Stimulated activated CD8-positive, alpha-beta memory T cell treated with anti-CD3 and anti-CD28 coated beads, Interleukin-7, amount 100 ng/mL, for 24 hours (primary cell): ENCODE measurements at regions not wholly inside any gene's neighbourhood (a gene's known extent, or its start where the extent isn't known, plus 50 kb on each side); places are given as distances from the start of the nearest gene placed in this dataset.

Source experiments
- DNase-seq: peaks from one replicate; pipeline ENCODE4 v3.0.0-alpha.2; 2020; ENCODE audit warnings: low read depth

DNA sequence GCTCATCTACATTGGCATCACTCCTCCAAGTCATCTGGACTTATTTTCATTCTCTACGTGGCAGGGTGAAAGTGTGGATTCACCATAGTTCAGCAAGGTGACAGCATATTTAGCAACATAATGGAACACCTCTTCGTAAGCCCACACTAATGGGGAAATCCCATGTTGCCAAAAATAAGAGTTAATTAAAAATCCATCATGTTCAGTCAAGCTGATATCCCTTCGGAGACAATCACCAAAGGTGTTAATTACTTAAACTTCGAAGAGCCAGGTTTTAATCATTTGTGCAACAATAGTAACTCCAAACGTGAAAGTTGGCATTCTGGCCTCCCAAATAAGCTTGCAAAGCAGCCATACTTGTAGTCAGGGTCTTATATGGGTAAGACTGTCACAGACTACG, 242.9 kb downstream of the NSG2 start:
- DNase-seq = no peak

DNA sequence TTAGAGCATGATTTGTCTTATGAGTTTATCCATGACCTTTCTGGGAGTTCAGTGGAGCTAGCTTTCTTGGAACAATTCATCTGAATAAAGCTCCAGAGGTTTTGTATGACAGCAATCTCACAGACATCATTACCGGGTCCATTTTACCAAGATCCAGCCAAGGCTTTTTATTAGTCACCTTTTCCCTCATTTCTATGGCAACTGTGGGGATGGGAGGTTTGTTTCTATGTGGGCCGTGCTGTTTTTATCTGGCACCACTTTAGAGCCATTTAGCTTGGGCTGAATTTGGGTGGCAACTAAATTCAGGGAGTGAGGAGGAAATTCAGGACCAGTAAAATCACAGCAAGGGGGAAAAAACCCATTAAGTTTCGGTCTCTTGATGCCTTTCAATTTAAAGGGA, 245.7 kb downstream of the NSG2 start:
- no peak for DNase-seq

DNA sequence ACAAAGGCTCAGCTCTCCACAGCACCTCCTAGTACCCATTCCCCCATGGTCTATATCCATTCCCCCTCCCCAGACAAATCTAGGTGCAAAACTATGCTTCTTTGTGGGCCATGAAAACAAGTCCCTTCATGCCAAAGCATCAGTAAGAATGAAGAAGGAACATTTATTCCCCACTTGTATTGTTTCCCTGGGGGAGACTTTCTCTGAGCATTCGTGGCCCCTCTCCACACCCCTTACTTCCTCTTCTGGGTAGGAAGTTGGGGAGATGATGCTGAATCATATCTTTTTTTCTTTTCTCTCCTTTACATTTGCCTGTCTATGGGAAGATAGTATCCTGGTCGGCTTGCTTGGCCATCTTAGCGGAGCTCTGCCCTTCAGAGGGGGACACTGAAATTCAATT, 246.8 kb downstream of the NSG2 start:
- no peak for DNase-seq

DNA sequence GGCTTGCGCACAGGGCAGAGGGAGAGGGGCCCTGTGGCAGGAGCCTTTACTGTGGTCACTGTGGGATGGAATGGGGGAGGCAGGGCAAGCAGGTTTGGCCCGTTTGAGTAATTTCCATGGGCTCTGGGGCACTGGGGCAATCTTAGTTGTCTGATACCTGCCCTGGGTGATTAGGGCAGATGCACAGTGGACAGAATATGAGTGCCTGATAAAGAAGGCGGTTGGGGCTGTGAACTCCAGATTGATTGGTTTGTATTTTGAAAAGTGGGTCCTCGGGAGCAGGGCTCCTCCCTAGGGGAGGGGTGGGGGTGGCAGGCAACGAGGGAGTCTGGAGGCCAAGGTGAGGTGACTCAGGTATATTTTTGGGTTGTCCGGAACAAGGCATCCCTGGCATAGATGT, 247.5 kb downstream of the NSG2 start:
- DNase-seq = no peak

DNA sequence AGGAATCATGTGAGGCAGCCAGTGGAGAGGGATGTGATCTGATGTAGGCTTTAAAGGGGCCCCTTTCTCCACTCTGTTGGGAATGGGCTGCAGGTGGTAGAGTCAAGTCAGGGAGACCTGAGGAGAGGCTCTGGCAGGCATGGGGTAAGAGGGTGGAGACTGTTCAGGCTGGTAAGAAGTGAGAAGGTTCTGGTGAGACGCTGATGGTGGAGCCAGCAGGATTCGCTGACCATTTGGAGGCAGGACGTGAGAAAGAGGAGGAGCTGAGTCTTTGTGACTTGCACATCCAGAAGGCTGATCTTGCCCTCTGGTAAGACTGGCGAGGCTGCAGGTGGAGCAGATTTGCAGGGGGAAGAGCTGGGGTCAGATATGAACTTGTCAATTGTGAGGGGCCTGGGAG, 248.0 kb downstream of the NSG2 start:
- DNase-seq = no peak

DNA sequence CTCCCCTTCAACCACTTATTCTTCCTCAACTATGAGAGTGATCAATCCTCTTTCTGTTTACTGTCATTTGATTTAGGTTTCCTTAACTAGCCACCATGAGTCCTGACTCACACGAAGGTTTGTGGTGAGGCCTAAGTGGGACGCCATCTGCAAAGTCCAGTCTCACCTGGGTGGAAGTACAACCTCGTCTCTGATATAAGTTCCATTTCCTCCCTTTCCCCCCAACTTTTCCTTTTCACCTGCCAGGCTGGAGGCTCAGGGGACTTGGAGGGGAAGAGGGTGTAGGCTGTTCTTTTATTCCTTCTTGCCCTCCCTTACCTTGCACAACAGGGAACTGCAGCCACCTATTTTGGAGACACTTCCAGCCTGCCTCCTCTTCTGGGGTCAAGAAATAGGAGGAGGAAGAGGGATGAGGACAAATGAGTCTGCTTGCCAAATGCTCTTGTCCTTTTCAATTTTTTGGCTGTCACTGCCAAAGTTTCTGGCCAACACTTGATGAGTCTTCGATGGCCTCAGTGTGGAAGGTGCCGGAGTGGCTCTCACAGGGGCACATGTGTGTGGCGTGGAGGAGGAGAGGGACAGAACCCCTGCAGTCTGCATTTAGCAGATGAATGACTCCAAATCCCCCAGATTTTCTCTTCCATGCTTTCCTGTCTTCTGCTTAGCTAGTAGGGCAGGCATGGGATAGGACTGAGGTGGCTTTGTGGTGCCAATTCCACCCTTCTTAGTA, 249.6 kb downstream of the NSG2 start:
- DNase-seq = no peak

DNA sequence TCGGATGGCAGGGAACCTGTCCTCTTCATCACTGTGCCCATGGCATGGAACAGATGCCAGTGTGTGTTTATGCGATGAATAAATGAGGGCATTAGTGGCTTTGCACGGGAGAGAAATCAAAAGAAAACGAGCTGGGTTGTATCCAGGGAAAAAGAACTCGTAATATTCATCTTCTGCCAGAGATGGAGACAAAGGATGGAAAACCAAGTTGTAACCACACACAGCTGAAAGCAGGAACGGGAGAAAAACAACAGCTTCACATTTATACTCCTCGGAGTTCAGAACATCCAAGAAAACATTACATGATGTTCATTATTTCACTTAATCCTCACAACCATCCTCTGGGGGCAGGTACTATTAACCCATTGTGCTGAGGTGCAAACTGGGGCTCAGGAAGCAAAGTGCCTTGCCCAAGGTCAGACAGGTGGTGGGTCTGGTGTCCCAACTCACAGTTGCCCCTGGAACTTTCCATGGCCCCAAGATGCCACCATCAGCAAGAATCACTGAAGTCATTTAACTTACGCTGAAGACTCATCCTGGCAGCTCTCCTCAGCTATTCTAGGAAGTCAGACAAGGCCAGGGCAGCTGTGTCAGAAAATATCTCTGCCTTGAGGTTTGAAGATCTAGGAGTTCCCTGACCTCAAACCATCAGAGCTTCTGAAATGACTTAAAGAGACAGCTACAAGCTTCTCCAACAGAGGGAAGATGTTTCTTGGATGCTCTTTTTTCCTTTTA, 250.4 kb downstream of the NSG2 start:
- DNase-seq = no peak

DNA sequence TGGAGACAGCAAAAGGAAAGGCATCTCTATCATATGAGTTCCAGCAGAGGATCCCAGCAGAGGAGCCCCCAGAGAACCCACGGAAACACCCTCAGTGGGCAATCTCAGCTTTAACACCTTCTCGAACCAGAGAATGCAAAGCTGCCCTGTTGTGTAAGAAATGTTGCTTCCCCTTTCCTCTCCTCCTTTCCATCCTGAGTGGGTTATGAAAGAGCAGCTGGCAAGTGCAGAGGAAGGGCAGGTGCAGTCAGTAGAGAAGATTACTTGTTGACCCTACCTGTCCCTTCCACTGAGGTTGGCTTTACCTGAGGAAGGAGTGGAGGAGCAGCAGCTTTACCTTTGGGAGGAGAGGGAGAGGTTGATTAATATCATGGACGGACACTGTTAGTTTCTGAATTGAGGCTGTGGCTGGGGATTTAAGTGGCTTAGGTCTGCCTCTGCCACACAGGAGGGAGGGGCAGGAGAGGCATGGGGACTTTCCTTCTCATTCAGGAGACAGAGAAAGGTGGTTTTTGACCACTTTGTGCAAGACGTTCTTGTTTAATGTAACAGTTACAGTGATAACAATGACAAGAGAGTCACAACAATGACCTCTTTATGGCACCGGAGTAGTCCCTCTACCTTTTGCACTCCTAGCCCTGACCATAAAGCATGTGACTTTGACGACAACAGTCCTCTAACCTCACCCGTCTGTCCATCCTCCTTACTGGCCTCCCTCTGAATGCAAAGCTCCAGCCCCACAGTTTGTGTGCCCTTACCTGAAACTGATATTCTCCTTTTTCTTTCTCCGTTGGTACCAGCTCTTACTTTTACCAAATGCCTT, 254.8 kb downstream of the NSG2 start:
- DNase-seq = no peak

GRCh38 chr5:174300941-174301761, 255.6 kb downstream of the NSG2 start:
- DNase-seq = no peak

GRCh38 chr5:174301848-174302625, 256.5 kb downstream of the NSG2 start:
- DNase-seq = no peak

- DNase-seq = no peak
These were observed 257.5 kb downstream of the NSG2 start for GRCh38 chr5:174303035-174303434.

DNA sequence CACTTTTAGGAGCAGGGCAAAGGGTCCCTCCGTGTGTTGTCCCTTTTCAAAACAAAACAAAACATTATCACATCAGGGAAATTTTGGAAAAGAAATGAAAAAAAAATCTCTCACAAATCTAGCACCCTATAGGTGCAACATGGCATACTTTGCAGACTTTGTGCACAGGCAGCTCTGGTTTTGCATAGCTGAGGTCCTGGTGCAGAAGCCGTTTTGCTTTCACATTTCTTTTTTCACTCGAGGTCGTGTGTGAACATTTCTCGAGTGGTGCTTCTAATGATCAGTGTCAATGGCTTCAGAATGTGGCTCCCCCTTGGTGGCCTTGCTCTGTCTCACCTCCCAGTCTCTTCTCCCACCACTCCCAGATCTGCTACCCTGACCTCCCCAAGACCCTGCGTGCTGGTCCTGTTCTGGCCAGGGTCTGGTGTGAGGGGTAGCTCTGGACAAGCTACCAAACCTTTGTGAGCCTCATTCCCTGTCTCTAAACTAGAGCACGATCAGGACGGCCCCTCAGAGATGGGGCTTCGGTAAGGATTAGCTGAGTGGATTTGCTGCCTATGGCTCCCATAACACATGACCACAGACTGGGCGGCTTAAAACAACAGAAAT, 258.0 kb downstream of the NSG2 start:
- DNase-seq = no peak

- no peak for DNase-seq
These were observed 259.8 kb downstream of the NSG2 start for GRCh38 chr5:174305241-174305681.

GRCh38 chr5:174306345-174307030, 261.0 kb downstream of the NSG2 start:
- no peak for DNase-seq

DNA sequence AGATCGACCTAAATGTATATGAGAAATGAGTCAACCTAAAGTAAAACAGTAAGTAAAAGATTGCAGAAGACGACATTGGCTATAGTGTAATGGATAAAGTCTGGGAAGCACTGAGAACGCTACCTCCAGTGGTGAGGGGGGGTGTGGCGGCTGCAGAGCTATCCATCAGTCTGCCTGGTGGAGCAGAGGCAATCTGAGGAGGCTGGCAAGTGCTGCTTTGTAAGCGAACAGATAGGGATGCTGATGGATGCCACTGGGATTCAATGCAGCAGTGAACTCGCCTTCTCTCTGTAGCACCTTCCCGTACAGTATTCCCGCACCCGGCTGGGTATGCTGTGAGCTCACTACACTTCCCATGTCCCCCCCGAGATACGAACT, 261.5 kb downstream of the NSG2 start:
- no peak for DNase-seq

DNA sequence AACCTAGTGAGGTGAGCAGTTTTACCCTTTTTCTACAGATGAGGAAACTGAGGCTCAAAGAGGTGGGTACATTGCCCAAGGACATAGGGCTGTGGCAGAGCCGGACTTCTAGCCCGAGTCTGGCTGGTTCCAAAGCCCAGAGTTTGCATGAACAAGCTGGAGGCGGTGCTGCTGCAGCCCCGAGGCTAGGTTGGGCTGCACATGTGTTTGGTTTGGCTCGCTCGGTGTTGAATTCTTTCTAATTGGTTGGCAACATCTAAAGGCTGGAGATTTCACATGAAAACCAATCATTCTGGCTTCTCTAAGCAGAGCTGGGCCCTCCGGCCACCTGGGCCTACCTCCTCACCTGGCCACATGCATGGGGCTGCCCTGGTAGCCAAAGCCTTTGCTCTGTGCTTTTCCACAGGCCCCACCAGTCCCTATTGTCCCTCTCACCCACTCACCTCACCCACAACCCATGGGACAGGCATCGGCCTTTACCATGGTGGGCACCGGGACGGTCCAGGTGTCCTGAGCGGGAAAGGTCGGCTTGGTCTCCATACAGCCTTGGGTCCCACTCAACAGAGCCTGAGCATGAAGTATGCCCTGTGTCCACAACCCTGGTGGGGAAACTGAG, 262.3 kb downstream of the NSG2 start:
- DNase-seq = no peak

GRCh38 chr5:174309131-174309795, 263.8 kb downstream of the NSG2 start:
- DNase-seq = no peak

GRCh38 chr5:174310243-174310642, 264.7 kb downstream of the NSG2 start:
- DNase-seq = no peak

DNA sequence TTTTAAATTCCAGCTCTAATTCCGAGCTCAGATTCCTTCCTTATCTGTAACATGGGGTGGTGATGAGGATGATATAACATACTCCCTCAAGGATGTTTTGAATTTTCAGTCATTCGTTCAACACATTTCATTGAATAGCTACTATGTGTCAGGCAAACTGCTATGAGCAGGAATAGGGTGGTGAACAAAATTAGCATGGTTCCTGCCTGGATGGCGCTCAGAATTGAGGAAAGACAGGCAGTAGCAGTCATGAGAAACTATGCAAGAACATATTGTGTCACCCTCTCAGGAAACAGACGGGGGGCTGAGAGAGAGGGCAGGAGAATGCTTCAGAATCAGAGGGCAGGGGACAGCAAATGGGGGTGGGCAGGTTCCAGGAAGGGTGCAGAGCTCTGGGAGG, 265.2 kb downstream of the NSG2 start:
- no peak for DNase-seq
